Activated T-cell treated with anti-CD3 and anti-CD28 coated beads, Interleukin-2, amount 50 U/mL, for 48 hours (primary cell): ENCODE measurements at regions not wholly inside any gene's neighbourhood (a gene's known extent, or its start where the extent isn't known, plus 50 kb on each side); places are given as distances from the start of the nearest gene placed in this dataset.

Source experiments
- DNase-seq, 2 experiments: peaks; one replicate each; pipeline ENCODE4 v3.0.0-alpha.2; 2020

- peak in 1 of 2 experiments; percentile 68 for DNase-seq
Measured at GRCh38 chr1:24981631-24982005, 51.5 kb upstream of the RUNX3 start.

- DNase-seq = peak in 1 of 2 experiments; percentile 56
Measured at GRCh38 chr1:24980836-24981630, 51.0 kb upstream of the RUNX3 start.
